Erythroblast (primary cell): ENCODE measurements at regions not wholly inside any gene's neighbourhood (a gene's known extent, or its start where the extent isn't known, plus 50 kb on each side); places are given as distances from the start of the nearest gene placed in this dataset.

ENCODE experiments used
- GATA1 ChIP-seq: IDR thresholded peaks from 2 replicates; pipeline ENCODE4 v1.6.1; 2011; ENCODE audit warnings: low read depth, mild to moderate bottlenecking, control low read depth, low read length, moderate library complexity
- POLR2A ChIP-seq: IDR thresholded peaks from 2 replicates; pipeline ENCODE4 v1.6.1; 2011; ENCODE audit warnings: mild to moderate bottlenecking, low read length

DNA sequence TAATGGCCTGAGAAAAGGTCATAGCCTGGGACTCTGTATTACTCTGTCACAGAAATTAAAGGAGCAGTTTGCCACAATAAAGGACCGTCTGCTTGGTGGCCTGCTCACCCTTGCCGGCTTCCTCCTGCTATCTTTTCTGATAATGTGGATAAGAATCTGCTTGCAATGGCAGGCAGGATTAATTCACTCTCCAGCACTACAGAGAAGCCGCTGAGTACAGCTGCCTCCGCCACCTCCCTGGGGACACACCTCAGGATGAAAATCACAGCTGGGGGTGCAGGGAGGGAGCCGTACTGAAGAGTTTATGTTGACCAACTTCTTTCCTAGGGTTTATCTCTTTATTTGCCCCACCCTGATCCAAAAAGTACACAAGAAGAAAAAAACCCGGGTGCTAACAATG is 245.9 kb upstream of the RPL38 start:
- TF ChIP-seq POLR2A (no peak), GATA1 (no peak)
